ENCODE measurements at regions not wholly inside any gene's neighbourhood (a gene's known extent, or its start where the extent isn't known, plus 50 kb on each side); places are given as distances from the start of the nearest gene placed in this dataset.

GRCh38 chr10:128729910-128730420 is 603.7 kb upstream of the MKI67 start:
- TF ChIP-seq CTCF (IDR thresholded peaks at IDR 0.05) (no peak), REST (IDR thresholded peaks at IDR 0.05; ENCODE audit: low read depth, low read length) (no peak), EP300 (IDR thresholded peaks at IDR 0.05; ENCODE audit: borderline replicate concordance in 1 of 2, low read depth in 1 of 2, low read length in 1 of 2) (no peak), TEAD4 (IDR thresholded peaks at IDR 0.05; ENCODE audit: borderline replicate concordance, insufficient read depth) (no peak), MAX (IDR thresholded peaks at IDR 0.05; ENCODE audit: low read depth) (no peak), RAD21 (IDR thresholded peaks at IDR 0.05; ENCODE audit: low read length) (no peak), TAF1 (IDR thresholded peaks at IDR 0.05; ENCODE audit: borderline replicate concordance, low read depth, low read length) (no peak), GABPA (IDR thresholded peaks at IDR 0.05; ENCODE audit: low read depth) (no peak), POLR2AphosphoS5 (IDR thresholded peaks at IDR 0.05; ENCODE audit: low read depth, low read length) (no peak), SMC3 (IDR thresholded peaks at IDR 0.05; ENCODE audit: low read depth, low read length) (no peak), FOSL2 (IDR thresholded peaks at IDR 0.05; ENCODE audit: borderline replicate concordance, low read depth) (no peak)
